ENCODE measurements at regions not wholly inside any gene's neighbourhood (a gene's known extent, or its start where the extent isn't known, plus 50 kb on each side); places are given as distances from the start of the nearest gene placed in this dataset.

DNA sequence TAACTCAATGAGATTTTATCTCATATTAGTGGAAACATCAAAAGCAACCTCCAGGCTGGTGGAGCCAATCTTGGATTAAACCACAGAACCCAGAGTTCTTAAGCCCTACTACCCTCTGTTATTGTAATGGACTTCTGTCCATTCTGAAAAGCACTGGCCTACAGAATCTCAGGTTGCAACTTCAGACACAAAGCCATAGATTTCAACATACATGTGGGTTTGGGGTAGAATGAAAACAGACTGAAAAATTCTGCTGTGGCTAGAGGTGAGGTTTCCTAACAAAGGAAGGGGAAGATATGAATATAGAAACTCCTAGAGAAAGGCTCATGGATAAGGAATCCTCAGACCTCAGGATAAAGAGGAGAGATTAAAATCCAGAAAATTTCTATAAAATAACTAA is 569.8 kb upstream of the RIOK2 start:
- TF ChIP-seq, protein P1, sequence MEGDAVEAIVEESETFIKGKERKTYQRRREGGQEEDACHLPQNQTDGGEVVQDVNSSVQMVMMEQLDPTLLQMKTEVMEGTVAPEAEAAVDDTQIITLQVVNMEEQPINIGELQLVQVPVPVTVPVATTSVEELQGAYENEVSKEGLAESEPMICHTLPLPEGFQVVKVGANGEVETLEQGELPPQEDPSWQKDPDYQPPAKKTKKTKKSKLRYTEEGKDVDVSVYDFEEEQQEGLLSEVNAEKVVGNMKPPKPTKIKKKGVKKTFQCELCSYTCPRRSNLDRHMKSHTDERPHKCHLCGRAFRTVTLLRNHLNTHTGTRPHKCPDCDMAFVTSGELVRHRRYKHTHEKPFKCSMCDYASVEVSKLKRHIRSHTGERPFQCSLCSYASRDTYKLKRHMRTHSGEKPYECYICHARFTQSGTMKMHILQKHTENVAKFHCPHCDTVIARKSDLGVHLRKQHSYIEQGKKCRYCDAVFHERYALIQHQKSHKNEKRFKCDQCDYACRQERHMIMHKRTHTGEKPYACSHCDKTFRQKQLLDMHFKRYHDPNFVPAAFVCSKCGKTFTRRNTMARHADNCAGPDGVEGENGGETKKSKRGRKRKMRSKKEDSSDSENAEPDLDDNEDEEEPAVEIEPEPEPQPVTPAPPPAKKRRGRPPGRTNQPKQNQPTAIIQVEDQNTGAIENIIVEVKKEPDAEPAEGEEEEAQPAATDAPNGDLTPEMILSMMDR (IDR thresholded peaks at IDR 0.05) = no peak
- no peak for TF ChIP-seq POLR2A (IDR thresholded peaks at IDR 0.05)
